SK-N-SH (cell line): ENCODE measurements at regions not wholly inside any gene's neighbourhood (a gene's known extent, or its start where the extent isn't known, plus 50 kb on each side); places are given as distances from the start of the nearest gene placed in this dataset.
"Not testable (repeated sequence)": the region's sequence is repeated elsewhere in the genome, so short reads cannot be mapped to it uniquely, and the experiment has no call there.

Experiments
- CTCF ChIA-PET: fragments of 300-600, 350-600 bp; formaldehyde crosslinking; extraction: SDS; loops from one replicate; lab custom pipeline; 2021; lab: Yijun Ruan, JAX
- POLR2A ChIA-PET: fragments of 350-600 bp; sonication (Branson Sonifier 250); formaldehyde crosslinking; extraction: SDS; loops from one replicate; lab custom pipeline; 2020; ENCODE audit warnings: antibody characterized with exemption, inconsistent platforms; lab: Yijun Ruan, JAX
- DNase-seq: peaks from one replicate; pipeline ENCODE4 v3.0.0; 2012
- H2AFZ ChIP-seq: fragments of 200-600 bp; sonication (generic); 2 replicates; pipeline ENCODE4 v1.8.1; 2016; ENCODE audit warnings: antibody characterized with exemption, mild to moderate bottlenecking, low read depth
- H3F3A ChIP-seq: fragments of 200-600 bp; sonication (generic); replicated peaks from 2 replicates; pipeline ENCODE3; 2016; ENCODE audit warnings: antibody characterized with exemption, mild to moderate bottlenecking; ENCODE audit not compliant: insufficient read depth
- H3K27ac ChIP-seq, 2 experiments: fragments of 200-500 bp in 1 of 2; fragments of 200-600 bp in 1 of 2; sonication (Bioruptor generic) in 1 of 2; sonication (generic), shearing (Covaris generic) in 1 of 2; 2 replicates each; pipeline versions ENCODE4 v1.5.1 to v1.6.1; 2014 to 2016; ENCODE audit warnings: low read depth in 2 of 2, inconsistent platforms in 1 of 2, low read length in 1 of 2, mild to moderate bottlenecking in 1 of 2, mixed read lengths in 1 of 2
- H3K27me3 ChIP-seq: fragments of 200-600 bp; sonication (generic), shearing (Covaris generic); 2 replicates; pipeline ENCODE4 v1.6.1; 2016; ENCODE audit warnings: mixed run types; ENCODE audit not compliant: insufficient read depth
- H3K36me3 ChIP-seq, 2 experiments: fragments of 200-500 bp in 1 of 2; fragments of 200-600 bp in 1 of 2; sonication (Bioruptor generic) in 1 of 2; sonication (generic) in 1 of 2; replicated peaks in 1 of 2; 2 replicates each; pipeline versions ENCODE3 to v1.5.1; 2014 to 2016; ENCODE audit warnings: low read length in 1 of 2, mild to moderate bottlenecking in 1 of 2; ENCODE audit not compliant: insufficient read depth in 2 of 2, control insufficient read depth in 1 of 2
- H3K4me1 ChIP-seq, 2 experiments: fragments of 200-500 bp in 1 of 2; fragments of 200-600 bp in 1 of 2; sonication (Bioruptor generic) in 1 of 2; sonication (generic), shearing (Covaris generic) in 1 of 2; 2 replicates each; pipeline versions ENCODE4 v1.5.1 to v1.6.1; 2014 to 2016; ENCODE audit warnings: low read depth in 1 of 2, low read length in 1 of 2, mixed run types in 1 of 2; ENCODE audit not compliant: insufficient read depth in 2 of 2, control insufficient read depth in 1 of 2
- H3K4me2 ChIP-seq: fragments of 200-600 bp; sonication (generic), shearing (Covaris generic); 2 replicates; pipeline ENCODE4 v1.6.1; 2017; ENCODE audit warnings: mixed run types
- H3K4me3 ChIP-seq, 2 experiments: fragments of 200-500 bp in 1 of 2; fragments of 200-600 bp in 1 of 2; sonication (Bioruptor generic) in 1 of 2; sonication (generic), shearing (Covaris generic) in 1 of 2; 2 replicates each; pipeline versions ENCODE4 v1.5.1 to v1.8.1; 2014 to 2016; ENCODE audit warnings: low read depth in 2 of 2, inconsistent platforms in 1 of 2, low read length in 1 of 2, mild to moderate bottlenecking in 1 of 2, mixed read lengths in 1 of 2, moderate library complexity in 1 of 2
- H3K79me2 ChIP-seq: fragments of 200-600 bp; sonication (generic); 2 replicates; pipeline ENCODE4 v1.8.1; 2017; ENCODE audit warnings: mild to moderate bottlenecking; ENCODE audit not compliant: insufficient read depth
- H3K9ac ChIP-seq: fragments of 200-600 bp; sonication (generic); 2 replicates; pipeline ENCODE4 v1.6.1; 2017; ENCODE audit warnings: mixed run types
- H3K9me2 ChIP-seq: fragments of 200-600 bp; sonication (generic); 2 replicates; pipeline ENCODE4 v1.6.1; 2017; ENCODE audit warnings: mixed run types
- H3K9me3 ChIP-seq: fragments of 200-600 bp; sonication (generic); 2 replicates; pipeline ENCODE4 v1.6.1; 2017; ENCODE audit warnings: mixed run types, mild to moderate bottlenecking, moderate library complexity
- H4K20me1 ChIP-seq: fragments of 200-600 bp; sonication (generic); 2 replicates; pipeline ENCODE4 v1.6.1; 2017; ENCODE audit warnings: mild to moderate bottlenecking, mixed run types; ENCODE audit not compliant: insufficient read depth
- CHD2 ChIP-seq: fragments of 150-350 bp; IDR thresholded peaks from 2 replicates; pipeline ENCODE4 v1.6.1; 2018; ENCODE audit warnings: low read length; ENCODE audit not compliant: partially characterized antibody
- CTCF ChIP-seq: fragments of 200-600 bp; sonication (generic); IDR thresholded peaks from 2 replicates; pipeline ENCODE4 v1.6.1; 2017; ENCODE audit warnings: antibody characterized with exemption, mild to moderate bottlenecking, moderate library complexity
- ELF1 ChIP-seq: IDR thresholded peaks from 2 replicates; pipeline ENCODE4 v1.4.0; 2012
- EZH2phosphoT487 ChIP-seq: fragments of 200-600 bp; sonication (generic); IDR thresholded peaks from 2 replicates; pipeline ENCODE4 v1.6.1; 2017; ENCODE audit warnings: low read depth, mixed run types, mild to moderate bottlenecking, antibody characterized with exemption, moderate library complexity, borderline replicate concordance
- FOXJ3 ChIP-seq: sonication (generic); formaldehyde crosslinking; IDR thresholded peaks from 2 replicates; pipeline ENCODE4 v1.5.1; 2020; ENCODE audit warnings: mild to moderate bottlenecking, missing genetic modification reagents
- FOXM1 ChIP-seq: IDR thresholded peaks from 2 replicates; pipeline ENCODE4 v1.4.0; 2012; ENCODE audit warnings: low read depth, mild to moderate bottlenecking
- POLR2AphosphoS5 ChIP-seq: IDR thresholded peaks from 2 replicates; pipeline ENCODE4 v1.6.1; 2012; ENCODE audit warnings: low read depth, low read length
- RAD21 ChIP-seq: IDR thresholded peaks from 2 replicates; pipeline ENCODE4 v1.6.1; 2012; ENCODE audit warnings: mild to moderate bottlenecking, low read length
- RFX5 ChIP-seq: IDR thresholded peaks from 2 replicates; pipeline ENCODE4 v1.6.1; 2012; ENCODE audit warnings: mild to moderate bottlenecking, improper control_type of control experiment, low read length
- SMC3 ChIP-seq: IDR thresholded peaks from 2 replicates; pipeline ENCODE4 v1.6.1; 2012; ENCODE audit warnings: low read depth, low read length, improper control_type of control experiment
- TAF1 ChIP-seq: IDR thresholded peaks from 2 replicates; pipeline ENCODE4 v1.6.1; 2012; ENCODE audit warnings: low read depth, mild to moderate bottlenecking, low read length, moderate library complexity, borderline replicate concordance
- TCF12 ChIP-seq: IDR thresholded peaks from 2 replicates; pipeline ENCODE4 v1.4.0; 2012
- TEAD4 ChIP-seq: IDR thresholded peaks from 2 replicates; pipeline ENCODE4 v1.4.0; 2012; ENCODE audit warnings: mild to moderate bottlenecking, borderline replicate concordance; ENCODE audit not compliant: insufficient read depth
- USF1 ChIP-seq: IDR thresholded peaks from 2 replicates; pipeline ENCODE4 v1.4.0; 2012; ENCODE audit warnings: low read depth, borderline replicate concordance
- USF2 ChIP-seq: fragments of 150-350 bp; IDR thresholded peaks from 2 replicates; pipeline ENCODE4 v1.6.1; 2017; ENCODE audit warnings: antibody characterized with exemption, low read length, low read depth, borderline replicate concordance
- YY1 ChIP-seq: IDR thresholded peaks from 2 replicates; pipeline ENCODE4 v1.4.0; 2012; ENCODE audit warnings: low read depth, mild to moderate bottlenecking
- WGBS: methylation state at CpG from one replicate; pipeline ENCODE4 v1.1.6; 2017; ENCODE audit warnings: low lambda C conversion rate; 5-methylcytosine and 5-hydroxymethylcytosine counted together
- TF ChIP-seq, protein P1 (sequence below): IDR thresholded peaks from 2 replicates; pipeline ENCODE4 v1.4.0; 2012; ENCODE audit warnings: low read depth
- TF ChIP-seq, protein P2 (sequence below): IDR thresholded peaks from 2 replicates; pipeline ENCODE4 v1.6.1; 2012; ENCODE audit warnings: mild to moderate bottlenecking, low read depth, low read length, moderate library complexity

- no peak for TF ChIP-seq RFX5
- TF ChIP-seq RAD21: no peak
- no peak for TF ChIP-seq TCF12
- no peak for TF ChIP-seq CHD2
Measured at GRCh38 chr9:32886021-32886420, 102.7 kb downstream of the TMEM215 start (continued).

DNA sequence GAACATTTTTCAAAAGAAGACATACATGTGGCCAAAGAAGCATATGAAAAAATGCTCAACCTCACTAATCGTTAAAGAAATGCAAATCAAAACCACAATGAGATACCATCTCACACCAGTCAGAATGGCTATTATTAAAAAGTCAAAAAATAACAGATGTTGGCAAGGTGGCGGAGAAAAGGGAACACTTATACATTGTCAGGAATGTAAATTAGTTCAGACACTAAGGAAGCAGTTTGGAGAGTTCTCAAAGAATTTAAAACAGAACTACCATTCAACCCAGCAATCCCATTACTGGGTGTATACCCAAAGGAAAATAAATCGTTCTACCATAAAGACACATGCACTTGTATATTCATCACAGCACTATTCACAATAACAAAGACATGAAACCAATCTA, 106.9 kb downstream of the APTX start:
- POLR2A ChIA-PET, H3K9ac ChIP-seq, H3K4me1 ChIP-seq, H3F3A ChIP-seq, H3K36me3 ChIP-seq, H4K20me1 ChIP-seq, H3K9me2 ChIP-seq, H3K4me2 ChIP-seq, CTCF ChIA-PET, H3K27me3 ChIP-seq, H3K27ac ChIP-seq, H2AFZ ChIP-seq, H3K4me3 ChIP-seq, H3K79me2 ChIP-seq, DNase-seq, H3K9me3 ChIP-seq: not testable (repeated sequence)
- 8% methylated on average over 3 of the region's 3 CpGs for WGBS

- Histone ChIP-seq H3K79me2 (no peaks in the 10 kb centered on the region), H3K4me2 (no peak overlapping the region), H3K4me3 (no peak overlapping the region), H4K20me1 (no peaks in the 10 kb centered on the region), H3K4me1 (no peaks in the 10 kb centered on the region), H2AFZ (no peak overlapping the region), H3K27me3 (no peaks in the 10 kb centered on the region), H3K36me3 (no peaks in the 10 kb centered on the region), H3K9ac (no peak overlapping the region), H3K9me3 (no peaks in the 10 kb centered on the region), H3K27ac (no peak overlapping the region), H3F3A (no peaks in the 10 kb centered on the region), H3K9me2 (no peaks in the 10 kb centered on the region)
- no peak for DNase-seq
- 15% methylated on average over 1 of the region's 1 CpG for WGBS
- ChIA-PET POLR2A (no interaction called here), CTCF (interaction anchor here (1.1 to 1.3 kb wide), 2 partner anchors 8 to 12 kb away, joined by 3 to 4 read pairs; no protein-coding TSS in a partner anchor)
- TF ChIP-seq TEAD4: no peak
- no peak for TF ChIP-seq RAD21
- TF ChIP-seq, protein P1, sequence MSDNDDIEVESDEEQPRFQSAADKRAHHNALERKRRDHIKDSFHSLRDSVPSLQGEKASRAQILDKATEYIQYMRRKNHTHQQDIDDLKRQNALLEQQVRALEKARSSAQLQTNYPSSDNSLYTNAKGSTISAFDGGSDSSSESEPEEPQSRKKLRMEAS: no peak
- TF ChIP-seq TAF1: no peak
- TF ChIP-seq TCF12: no peak
- TF ChIP-seq EZH2phosphoT487: no peak
- TF ChIP-seq POLR2AphosphoS5: no peak
- no peak for TF ChIP-seq SMC3
- TF ChIP-seq YY1: no peak
- TF ChIP-seq USF1: no peak
- no peak for TF ChIP-seq FOXM1
- no peak for TF ChIP-seq CTCF
- TF ChIP-seq, protein P2, sequence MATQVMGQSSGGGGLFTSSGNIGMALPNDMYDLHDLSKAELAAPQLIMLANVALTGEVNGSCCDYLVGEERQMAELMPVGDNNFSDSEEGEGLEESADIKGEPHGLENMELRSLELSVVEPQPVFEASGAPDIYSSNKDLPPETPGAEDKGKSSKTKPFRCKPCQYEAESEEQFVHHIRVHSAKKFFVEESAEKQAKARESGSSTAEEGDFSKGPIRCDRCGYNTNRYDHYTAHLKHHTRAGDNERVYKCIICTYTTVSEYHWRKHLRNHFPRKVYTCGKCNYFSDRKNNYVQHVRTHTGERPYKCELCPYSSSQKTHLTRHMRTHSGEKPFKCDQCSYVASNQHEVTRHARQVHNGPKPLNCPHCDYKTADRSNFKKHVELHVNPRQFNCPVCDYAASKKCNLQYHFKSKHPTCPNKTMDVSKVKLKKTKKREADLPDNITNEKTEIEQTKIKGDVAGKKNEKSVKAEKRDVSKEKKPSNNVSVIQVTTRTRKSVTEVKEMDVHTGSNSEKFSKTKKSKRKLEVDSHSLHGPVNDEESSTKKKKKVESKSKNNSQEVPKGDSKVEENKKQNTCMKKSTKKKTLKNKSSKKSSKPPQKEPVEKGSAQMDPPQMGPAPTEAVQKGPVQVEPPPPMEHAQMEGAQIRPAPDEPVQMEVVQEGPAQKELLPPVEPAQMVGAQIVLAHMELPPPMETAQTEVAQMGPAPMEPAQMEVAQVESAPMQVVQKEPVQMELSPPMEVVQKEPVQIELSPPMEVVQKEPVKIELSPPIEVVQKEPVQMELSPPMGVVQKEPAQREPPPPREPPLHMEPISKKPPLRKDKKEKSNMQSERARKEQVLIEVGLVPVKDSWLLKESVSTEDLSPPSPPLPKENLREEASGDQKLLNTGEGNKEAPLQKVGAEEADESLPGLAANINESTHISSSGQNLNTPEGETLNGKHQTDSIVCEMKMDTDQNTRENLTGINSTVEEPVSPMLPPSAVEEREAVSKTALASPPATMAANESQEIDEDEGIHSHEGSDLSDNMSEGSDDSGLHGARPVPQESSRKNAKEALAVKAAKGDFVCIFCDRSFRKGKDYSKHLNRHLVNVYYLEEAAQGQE: no peak
- TF ChIP-seq ELF1: no peak
- TF ChIP-seq USF2: no peak
- no peak for TF ChIP-seq FOXJ3
- TF ChIP-seq RFX5: no peak
Measured at GRCh38 chr9:32899181-32899580, 102.2 kb downstream of the APTX start.
